ENCODE measurements at regions not wholly inside any gene's neighbourhood (a gene's known extent, or its start where the extent isn't known, plus 50 kb on each side); places are given as distances from the start of the nearest gene placed in this dataset.

GRCh38 chr3:157705258-157705657, 202.0 kb upstream of the VEPH1 start:
- no peak for DNase-seq

GRCh38 chr3:157700405-157700804, 197.2 kb upstream of the VEPH1 start:
- no peak for DNase-seq

GRCh38 chr3:157695586-157695985, 192.4 kb upstream of the VEPH1 start:
- DNase-seq: no peak

GRCh38 chr3:157695103-157695502, 191.9 kb upstream of the VEPH1 start:
- no peak for DNase-seq

GRCh38 chr3:157693762-157694161, 190.5 kb upstream of the VEPH1 start:
- DNase-seq: no peak

- DNase-seq: no peak
Measured at GRCh38 chr3:157692468-157692867, 189.3 kb upstream of the VEPH1 start.

GRCh38 chr3:157683668-157684067, 180.5 kb upstream of the VEPH1 start:
- DNase-seq: no peak

- no peak for DNase-seq
Measured at GRCh38 chr3:157672061-157672460, 168.8 kb upstream of the VEPH1 start.

- no peak for DNase-seq
Measured at GRCh38 chr3:157671656-157672055, 168.4 kb upstream of the VEPH1 start.

- DNase-seq: no peak
Measured at GRCh38 chr3:157669416-157669815, 166.2 kb upstream of the VEPH1 start.

- DNase-seq: no peak
Measured at GRCh38 chr3:157667493-157667892, 164.3 kb upstream of the VEPH1 start.

- DNase-seq: no peak
Measured at GRCh38 chr3:157662171-157662570, 159.0 kb upstream of the VEPH1 start.

- no peak for DNase-seq
Measured at GRCh38 chr3:157660847-157661246, 157.6 kb upstream of the VEPH1 start.

- DNase-seq: no peak
Measured at GRCh38 chr3:157652366-157652765, 149.2 kb upstream of the VEPH1 start.

- DNase-seq: no peak
Measured at GRCh38 chr3:157650699-157651098, 147.5 kb upstream of the VEPH1 start.

- DNase-seq: no peak
Measured at GRCh38 chr3:157650172-157650571, 147.0 kb upstream of the VEPH1 start.

GRCh38 chr3:157649511-157649910, 146.3 kb upstream of the VEPH1 start:
- DNase-seq: no peak

- no peak for DNase-seq
Measured at GRCh38 chr3:157647820-157648219, 144.6 kb upstream of the VEPH1 start.

GRCh38 chr3:157639756-157640426, 136.7 kb upstream of the VEPH1 start:
- DNase-seq: no peak

- no peak for DNase-seq
Measured at GRCh38 chr3:157637866-157638265, 134.7 kb upstream of the VEPH1 start.

- DNase-seq: no peak
Measured at GRCh38 chr3:157633241-157633640, 130.0 kb upstream of the VEPH1 start.

GRCh38 chr3:157632075-157632474, 128.9 kb upstream of the VEPH1 start:
- DNase-seq: no peak

GRCh38 chr3:157631478-157631877, 128.3 kb upstream of the VEPH1 start:
- no peak for DNase-seq

GRCh38 chr3:157626817-157627216, 123.6 kb upstream of the VEPH1 start:
- DNase-seq: no peak

- no peak for DNase-seq
Measured at GRCh38 chr3:157624801-157625200, 121.6 kb upstream of the VEPH1 start.

Data from occipital lobe (tissue), 1 donor.